MG63 (cell line): ENCODE measurements at regions not wholly inside any gene's neighbourhood (a gene's known extent, or its start where the extent isn't known, plus 50 kb on each side); places are given as distances from the start of the nearest gene placed in this dataset.
"Not testable (repeated sequence)": the region's sequence is repeated elsewhere in the genome, so short reads cannot be mapped to it uniquely, and the experiment has no call there.

Experiments used
- DNase-seq: peaks from one replicate; pipeline ENCODE4 v3.0.0-alpha.2; 2020
- H3K27me3 ChIP-seq: fragments of 250-450 bp; sonication (Bioruptor Pico); 2 replicates; pipeline ENCODE4 v1.5.1; 2020; ENCODE audit warnings: mild to moderate bottlenecking, moderate library complexity
- H3K36me3 ChIP-seq: fragments of 250-450 bp; sonication (Bioruptor Pico); 2 replicates; pipeline ENCODE4 v1.5.1; 2020; ENCODE audit warnings: mild to moderate bottlenecking, moderate library complexity
- H3K4me3 ChIP-seq: fragments of 250-450 bp; sonication (Bioruptor Pico); 2 replicates; pipeline ENCODE4 v1.5.1; 2020; ENCODE audit warnings: mild to moderate bottlenecking, moderate library complexity
- H3K9me3 ChIP-seq: fragments of 250-450 bp; sonication (Bioruptor Pico); 2 replicates; pipeline ENCODE4 v1.5.1; 2020; ENCODE audit warnings: mild to moderate bottlenecking, moderate library complexity

DNA sequence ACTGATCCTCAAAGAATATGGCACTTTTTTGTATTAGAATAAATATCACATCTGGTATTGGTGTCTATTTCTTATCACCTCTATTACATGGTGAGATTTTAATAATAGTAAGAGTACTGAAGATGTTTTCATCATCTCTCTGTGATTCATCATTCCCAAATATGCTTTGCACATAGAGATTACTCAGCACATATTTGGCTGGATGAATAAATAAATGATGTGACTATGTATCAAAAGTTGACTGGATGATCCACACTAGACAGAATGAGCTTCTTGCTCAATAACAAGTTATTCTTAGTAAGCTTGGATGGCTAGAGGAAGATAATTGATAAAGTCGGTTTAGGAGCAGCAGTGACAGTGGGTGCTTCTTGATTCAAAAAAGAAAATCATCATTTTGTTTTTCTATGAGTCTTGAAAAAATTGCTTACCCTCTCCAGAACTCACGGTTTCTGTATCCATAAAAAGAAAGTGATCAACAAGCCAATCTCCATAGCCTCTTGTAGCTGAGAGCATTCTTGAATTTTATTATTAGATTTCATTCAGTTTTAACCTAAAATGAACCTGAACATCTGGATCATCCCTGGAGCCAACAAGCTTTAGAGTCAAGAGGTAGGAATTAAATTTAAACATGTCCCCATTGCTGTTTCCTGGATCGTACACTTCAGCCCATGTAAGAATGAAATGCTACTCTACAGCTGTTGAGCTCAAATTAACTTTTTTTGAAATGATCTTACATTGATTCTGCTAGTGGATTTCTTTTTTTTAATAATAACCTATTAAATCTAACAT, 104.8 kb upstream of the OSTN start:
- no peaks in the 10 kb centered on the region for H3K27me3 ChIP-seq
- H3K4me3 ChIP-seq: no peak overlapping the region
- no peaks in the 10 kb centered on the region for H3K9me3 ChIP-seq
- DNase-seq: no peak
- no peaks in the 10 kb centered on the region for H3K36me3 ChIP-seq

DNA sequence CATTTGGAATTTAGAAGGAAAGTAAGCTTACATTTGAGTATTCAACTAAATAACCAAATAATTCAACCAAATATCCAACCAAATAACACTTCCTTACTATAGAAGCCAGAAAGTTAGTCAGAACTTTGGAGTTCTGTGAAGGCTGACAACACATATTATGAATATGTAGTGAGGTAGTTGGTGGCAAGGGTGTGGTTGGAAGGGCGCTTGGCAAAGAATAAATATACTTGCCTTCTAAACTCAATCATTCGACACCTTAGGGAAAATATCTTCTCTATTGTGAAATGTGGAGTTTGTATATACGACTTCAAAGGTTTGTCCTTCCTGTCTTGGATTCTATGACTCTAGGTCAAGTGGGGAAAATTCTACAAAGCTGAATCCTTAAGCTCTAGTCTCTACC, 111.7 kb upstream of the OSTN start:
- Histone ChIP-seq H3K9me3 (no peaks in the 10 kb centered on the region; the same call in 1 of the 2 replicates), H3K27me3 (no peaks in the 10 kb centered on the region), H3K4me3 (no peak overlapping the region), H3K36me3 (no peaks in the 10 kb centered on the region)
- peak; percentile 55 for DNase-seq

DNA sequence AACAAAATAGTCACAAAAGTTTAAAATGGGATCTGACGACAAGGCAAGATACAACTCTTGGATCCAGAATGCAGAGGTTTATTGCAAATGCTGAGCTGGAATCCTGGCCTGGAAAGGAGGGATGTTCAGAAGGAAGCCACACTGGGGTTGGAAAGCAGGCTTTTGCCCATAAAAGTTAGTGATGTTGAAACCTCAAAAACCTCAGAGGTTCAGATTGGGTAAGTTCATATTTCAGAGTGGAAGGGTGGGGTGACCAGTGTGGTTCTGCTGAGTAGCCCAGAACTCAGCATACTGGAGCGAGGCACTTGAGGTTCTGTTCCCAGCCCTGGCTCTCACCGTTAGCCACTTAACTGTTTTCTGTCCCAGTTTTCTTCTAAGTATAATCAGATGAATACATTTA, 114.0 kb upstream of the OSTN start:
- no peaks in the 10 kb centered on the region; the same call in none of the 2 replicates for H3K9me3 ChIP-seq
- H3K36me3 ChIP-seq: no peaks in the 10 kb centered on the region
- no peak overlapping the region for H3K4me3 ChIP-seq
- no peaks in the 10 kb centered on the region for H3K27me3 ChIP-seq
- DNase-seq: no peak

DNA sequence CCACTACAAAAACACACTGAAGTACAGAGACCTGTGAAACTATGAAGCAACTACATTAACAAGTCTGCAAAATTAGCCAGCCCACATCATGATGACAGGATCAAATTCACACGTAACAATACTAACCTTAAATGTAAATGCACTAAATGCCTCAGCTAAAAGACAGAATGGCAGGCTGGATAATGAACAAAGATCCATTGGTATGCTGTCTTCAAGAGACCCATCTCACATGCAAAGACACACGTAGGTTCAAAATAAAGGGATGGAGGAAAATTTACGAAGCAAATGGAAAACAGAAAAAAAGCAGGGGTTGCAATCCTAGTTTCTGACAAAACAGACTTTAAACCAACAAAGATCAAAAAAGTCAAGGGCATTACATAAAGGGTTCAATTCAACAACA, 120.1 kb upstream of the OSTN start:
- DNase-seq, H3K36me3 ChIP-seq, H3K27me3 ChIP-seq, H3K4me3 ChIP-seq, H3K9me3 ChIP-seq: not testable (repeated sequence)

DNA sequence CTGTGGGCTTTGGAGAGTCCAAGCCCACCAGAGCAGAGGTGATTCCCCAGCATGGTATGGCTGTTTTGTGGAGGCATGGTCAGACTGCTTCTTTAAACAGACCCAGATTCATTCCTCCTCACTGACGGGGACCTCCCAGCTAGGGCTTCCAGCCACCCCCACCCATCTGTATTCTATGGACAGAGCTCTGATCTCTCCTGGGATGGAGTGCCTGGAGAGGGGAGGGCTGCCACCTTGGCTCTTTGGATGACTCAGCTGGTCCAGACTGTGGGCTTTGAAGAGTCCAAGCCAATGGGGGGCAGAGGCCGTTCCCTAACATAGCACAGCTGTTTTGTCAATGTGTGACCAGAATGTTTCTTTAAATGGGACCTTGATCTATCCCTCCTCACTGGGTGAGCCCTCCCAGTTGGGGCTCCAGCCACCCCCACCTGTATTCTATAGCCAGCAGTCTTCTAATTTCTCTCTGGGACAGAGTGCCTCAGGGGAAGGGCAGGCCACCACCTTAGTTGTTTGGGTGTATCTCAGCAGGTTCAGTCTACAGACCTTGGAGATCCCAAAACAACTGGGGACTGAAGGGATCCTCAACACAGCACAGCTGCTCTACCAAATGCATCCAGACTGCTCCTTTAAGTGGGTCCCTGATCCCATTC, 122.0 kb upstream of the OSTN start:
- no peak for DNase-seq

DNA sequence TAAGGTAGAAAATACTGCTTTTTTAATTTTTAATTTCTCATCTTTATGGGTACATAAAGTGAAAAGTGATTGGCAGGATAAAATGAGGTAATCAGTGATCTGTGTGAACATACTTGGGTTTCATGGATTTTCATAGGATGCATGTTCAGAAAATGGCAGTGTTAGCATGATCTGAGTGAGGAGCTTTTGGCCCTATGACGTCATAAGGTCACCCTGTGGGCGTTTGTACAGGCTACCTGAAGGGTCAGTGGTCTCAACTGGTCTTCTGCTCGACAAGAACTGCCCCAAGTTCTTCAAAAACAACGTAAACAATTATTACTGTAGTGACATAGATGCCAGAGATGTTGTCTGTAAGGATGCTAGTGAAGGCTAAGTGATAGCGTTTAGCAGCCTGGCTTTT, 124.5 kb upstream of the OSTN start:
- Histone ChIP-seq H3K36me3 (no peaks in the 10 kb centered on the region), H3K9me3 (peaks cover 3% of the 10 kb centered on the region)
- DNase-seq: no peak

More for the DNA sequence above, 122.0 kb upstream of the OSTN start:
- Histone ChIP-seq H3K9me3 (peaks cover 3% of the 10 kb centered on the region), H3K36me3 (no peaks in the 10 kb centered on the region), H3K4me3 (no peak overlapping the region), H3K27me3 (no peaks in the 10 kb centered on the region)

DNA sequence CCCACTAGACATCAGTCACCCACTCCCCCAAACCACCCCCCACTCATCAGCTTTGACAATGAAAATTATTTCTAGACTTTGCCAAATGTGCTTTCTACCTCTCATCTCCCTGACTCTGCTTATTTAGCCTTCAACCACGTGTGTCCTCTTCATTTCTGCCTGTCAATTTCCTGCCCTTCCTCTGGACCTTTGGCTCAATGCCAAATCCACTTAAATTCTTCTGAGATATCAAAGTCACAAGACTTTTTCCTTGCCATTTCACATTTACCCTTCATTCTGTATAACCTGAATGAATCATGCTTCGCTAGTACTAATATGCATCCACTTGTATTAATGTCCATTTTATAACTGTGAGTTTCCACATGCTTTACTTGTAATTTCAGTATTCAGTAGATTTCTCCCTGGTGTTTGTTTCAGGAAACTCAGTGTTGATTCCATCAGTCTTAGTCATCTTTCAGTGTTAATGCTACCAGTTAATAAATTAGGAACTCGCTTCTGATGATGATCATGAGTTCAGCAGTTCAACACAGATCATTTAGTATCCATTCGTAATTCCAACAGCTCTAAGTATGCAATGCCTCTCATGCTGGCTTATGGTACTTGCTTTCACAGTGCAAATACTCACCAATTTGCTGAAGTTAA, 128.2 kb upstream of the OSTN start:
- Histone ChIP-seq H3K4me3 (no peak overlapping the region), H3K36me3 (no peaks in the 10 kb centered on the region), H3K9me3 (no peaks in the 10 kb centered on the region), H3K27me3 (no peaks in the 10 kb centered on the region)
- DNase-seq: no peak

More for the DNA sequence above, 124.5 kb upstream of the OSTN start:
- no peak overlapping the region for H3K4me3 ChIP-seq
- no peaks in the 10 kb centered on the region for H3K27me3 ChIP-seq

DNA sequence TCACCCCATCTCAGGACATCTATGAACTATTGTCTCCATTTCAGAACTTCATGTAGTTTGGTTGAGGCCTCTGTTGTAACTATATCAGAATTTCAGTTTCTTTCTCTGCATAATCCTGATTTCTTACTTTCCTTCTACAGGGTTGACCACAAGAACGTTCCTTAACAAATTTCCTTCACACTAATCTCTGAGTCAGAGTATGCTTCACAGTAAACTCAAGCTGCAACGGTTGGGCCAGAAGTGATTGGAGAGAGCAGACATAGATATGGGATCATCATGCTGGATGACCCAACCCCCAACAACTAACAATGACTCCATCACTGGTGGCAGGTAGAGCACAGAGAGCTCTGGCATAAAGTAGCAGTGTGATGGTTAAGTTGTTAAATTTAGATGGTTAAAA, 128.8 kb upstream of the OSTN start:
- Histone ChIP-seq H3K36me3 (no peaks in the 10 kb centered on the region), H3K4me3 (no peak overlapping the region), H3K9me3 (no peaks in the 10 kb centered on the region), H3K27me3 (no peaks in the 10 kb centered on the region)
- peak; percentile 79 for DNase-seq

DNA sequence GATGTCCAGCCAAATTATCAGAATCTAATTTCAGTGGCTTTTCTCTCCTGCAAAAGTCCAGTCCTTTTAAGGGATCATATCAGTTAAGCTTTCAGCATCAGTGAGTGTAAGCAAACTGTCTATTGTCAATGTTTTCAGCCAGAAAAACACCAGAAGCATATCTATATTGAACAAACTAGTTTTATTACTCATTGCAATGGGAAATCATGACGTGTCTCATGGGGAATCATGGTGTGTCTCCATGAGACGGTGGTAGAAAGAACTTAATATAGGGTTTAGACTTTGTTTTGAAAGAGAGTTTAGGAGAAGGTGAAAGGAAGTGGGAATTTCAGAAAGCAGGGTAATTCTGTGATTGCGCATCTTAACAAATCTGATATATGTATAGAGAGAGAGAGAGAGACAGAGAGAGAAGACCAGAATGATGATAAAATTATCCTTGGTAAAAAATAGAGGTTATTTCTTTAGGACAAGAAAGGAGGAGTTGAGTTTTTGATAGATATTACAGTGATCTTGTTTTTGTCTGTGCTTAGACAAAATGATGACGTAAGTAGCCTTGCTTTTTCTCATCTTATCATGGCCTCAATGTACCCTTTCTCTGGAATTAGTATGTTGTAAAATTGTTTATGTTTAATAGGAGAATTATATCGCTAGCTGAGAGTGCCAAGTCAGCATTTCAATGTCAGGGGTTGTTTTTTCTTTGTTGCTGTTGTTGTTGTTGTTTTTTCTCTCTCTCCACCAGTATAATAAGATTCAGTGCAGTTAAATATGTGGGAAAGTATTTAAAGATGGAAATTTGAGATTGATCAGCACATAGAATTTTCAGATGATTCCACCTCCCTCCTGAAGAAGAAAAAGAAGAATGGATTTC, 129.9 kb upstream of the OSTN start:
- DNase-seq: no peak

DNA sequence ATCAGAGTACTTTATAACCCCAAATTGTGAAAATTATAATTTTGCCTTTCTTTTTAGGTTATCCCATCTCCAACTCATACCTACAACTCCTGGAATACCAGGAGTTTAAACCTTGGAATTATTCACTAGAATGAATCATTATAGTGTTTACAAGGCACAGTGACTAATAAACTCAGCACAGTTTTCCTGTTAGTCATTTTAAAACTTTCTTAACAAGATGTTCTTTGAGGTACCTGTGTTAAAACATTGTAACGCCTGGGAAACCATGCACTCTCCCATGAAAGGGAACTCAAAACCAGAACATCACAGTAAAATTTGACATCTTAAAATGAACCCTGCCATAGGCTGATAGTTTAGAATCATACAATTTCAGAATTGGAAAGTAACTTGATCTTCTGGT, 132.4 kb upstream of the OSTN start:
- Histone ChIP-seq H3K4me3 (no peak overlapping the region), H3K27me3 (no peaks in the 10 kb centered on the region), H3K9me3 (no peaks in the 10 kb centered on the region; the same call in 1 of the 2 replicates), H3K36me3 (no peaks in the 10 kb centered on the region)
- DNase-seq: no peak

More for the DNA sequence above, 129.9 kb upstream of the OSTN start:
- Histone ChIP-seq H3K36me3 (no peaks in the 10 kb centered on the region), H3K27me3 (no peaks in the 10 kb centered on the region), H3K4me3 (no peak overlapping the region), H3K9me3 (no peaks in the 10 kb centered on the region)

DNA sequence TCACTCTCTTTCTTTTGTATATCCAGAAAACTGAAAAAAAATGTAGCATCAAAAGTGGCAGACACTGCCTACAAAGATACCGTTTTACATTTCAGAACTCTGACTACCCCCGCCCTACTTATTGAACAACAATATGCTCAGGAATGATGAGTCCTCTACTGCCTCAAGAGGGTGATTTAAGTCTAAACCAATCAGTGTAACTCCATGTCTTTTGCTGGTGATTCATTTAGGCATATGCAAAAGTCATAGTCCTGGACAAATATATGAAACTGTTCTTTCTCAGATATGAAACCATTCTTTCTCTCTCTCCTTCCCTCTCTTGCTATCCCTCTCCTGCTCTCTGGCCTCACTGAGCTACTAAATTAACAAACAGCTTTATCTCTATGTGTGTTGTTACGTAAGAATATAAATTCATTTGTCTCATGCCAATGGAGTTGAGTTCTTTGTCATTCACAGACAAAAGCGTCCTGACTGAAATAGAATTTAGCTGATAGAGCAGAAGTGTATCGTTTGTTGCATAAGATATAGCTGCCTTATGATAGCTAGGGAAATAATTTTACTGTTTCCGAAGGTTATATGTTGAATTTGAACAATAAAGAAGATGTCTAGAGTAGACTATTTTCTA, 133.7 kb upstream of the OSTN start:
- no peak overlapping the region for H3K4me3 ChIP-seq
- H3K27me3 ChIP-seq: no peaks in the 10 kb centered on the region
- DNase-seq: no peak
- no peaks in the 10 kb centered on the region; the same call in 1 of the 2 replicates for H3K9me3 ChIP-seq
- H3K36me3 ChIP-seq: no peaks in the 10 kb centered on the region

DNA sequence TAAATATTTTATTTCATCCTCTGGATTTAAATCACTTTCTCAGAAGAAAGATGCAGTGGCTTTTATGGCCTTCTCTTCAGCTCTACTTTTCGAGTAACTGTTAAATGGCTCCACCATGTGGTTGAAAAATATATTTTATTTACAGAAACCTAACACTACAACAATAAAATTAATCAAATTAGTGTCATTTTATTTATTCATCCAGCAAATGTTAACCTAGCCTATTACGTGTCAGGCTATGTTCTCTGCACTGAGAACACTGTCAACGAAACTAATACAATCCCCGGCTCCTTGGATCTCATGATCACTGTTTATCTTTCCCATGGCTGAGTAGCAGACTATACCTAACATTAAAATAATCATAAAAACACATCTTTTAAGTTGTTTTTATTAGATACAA, 148.0 kb upstream of the OSTN start:
- DNase-seq: no peak
- H3K4me3 ChIP-seq: no peak overlapping the region

DNA sequence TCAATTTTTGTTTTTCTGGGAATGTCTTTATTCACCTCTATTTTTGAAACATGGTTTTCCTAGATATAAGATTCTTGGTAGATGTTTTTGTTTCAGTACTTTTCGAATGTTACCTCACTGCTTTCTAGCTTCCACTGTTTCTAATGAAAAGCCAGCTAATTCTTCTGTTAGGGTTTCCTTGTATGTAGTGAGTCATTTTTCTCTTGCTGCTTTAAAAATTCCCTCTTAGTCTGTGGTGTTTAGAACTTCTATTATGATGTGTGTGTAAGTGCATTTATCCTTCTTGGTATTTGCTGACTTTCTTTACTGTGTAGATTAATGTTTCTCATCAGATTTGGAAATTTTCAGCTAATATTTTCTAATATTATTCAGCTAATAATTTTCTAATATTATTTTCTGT, 151.1 kb upstream of the OSTN start:
- H3K36me3 ChIP-seq: no peaks in the 10 kb centered on the region
- no peaks in the 10 kb centered on the region for H3K27me3 ChIP-seq
- no peak for DNase-seq
- no peaks in the 10 kb centered on the region for H3K9me3 ChIP-seq
- H3K4me3 ChIP-seq: no peak overlapping the region

More for the DNA sequence above, 148.0 kb upstream of the OSTN start:
- H3K9me3 ChIP-seq: no peaks in the 10 kb centered on the region
- no peaks in the 10 kb centered on the region for H3K27me3 ChIP-seq
- H3K36me3 ChIP-seq: no peaks in the 10 kb centered on the region

DNA sequence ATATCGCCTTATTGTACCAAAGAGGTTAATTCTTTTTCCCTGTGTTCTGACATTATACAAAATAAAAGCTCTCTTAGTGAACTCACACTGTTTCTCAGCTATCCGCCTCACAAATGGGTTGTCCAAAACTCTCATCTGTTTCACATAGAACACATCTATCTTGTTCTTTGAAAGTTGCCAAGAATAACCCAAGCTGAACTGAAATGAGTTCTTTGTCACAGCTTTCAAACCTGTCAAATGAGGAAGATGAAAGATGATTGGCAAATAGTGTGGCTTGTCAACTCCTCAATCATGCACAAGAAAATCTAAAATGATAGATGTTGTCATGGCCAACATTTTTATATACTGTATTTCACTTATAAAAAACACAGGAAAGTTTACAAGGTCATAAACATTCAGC, 168.1 kb upstream of the OSTN start:
- no peak overlapping the region for H3K4me3 ChIP-seq
- H3K36me3 ChIP-seq: no peaks in the 10 kb centered on the region
- DNase-seq: no peak
- H3K27me3 ChIP-seq: no peaks in the 10 kb centered on the region
- no peaks in the 10 kb centered on the region for H3K9me3 ChIP-seq

DNA sequence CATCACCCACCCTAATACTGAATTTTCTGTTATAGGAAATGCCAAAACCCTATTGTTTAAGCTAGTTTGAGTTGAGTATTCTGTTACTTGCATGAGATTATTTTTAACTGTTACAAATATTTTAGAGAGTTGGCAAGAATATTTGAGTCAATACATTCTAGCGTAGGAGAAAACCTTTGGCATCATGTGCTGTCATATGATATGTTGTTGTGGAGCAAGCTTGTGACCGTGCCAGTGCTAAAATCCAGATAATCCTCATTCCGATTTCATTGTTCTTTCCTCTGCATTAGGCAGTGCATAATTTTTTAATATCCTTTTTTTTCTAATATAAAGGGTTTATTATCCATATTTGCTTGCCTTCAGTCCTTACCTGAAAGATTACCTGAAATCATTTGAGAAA, 168.0 kb upstream of the GMNC start:
- Histone ChIP-seq H3K9me3 (no peaks in the 10 kb centered on the region), H3K4me3 (no peak overlapping the region), H3K27me3 (no peaks in the 10 kb centered on the region), H3K36me3 (no peaks in the 10 kb centered on the region)
- DNase-seq: no peak

DNA sequence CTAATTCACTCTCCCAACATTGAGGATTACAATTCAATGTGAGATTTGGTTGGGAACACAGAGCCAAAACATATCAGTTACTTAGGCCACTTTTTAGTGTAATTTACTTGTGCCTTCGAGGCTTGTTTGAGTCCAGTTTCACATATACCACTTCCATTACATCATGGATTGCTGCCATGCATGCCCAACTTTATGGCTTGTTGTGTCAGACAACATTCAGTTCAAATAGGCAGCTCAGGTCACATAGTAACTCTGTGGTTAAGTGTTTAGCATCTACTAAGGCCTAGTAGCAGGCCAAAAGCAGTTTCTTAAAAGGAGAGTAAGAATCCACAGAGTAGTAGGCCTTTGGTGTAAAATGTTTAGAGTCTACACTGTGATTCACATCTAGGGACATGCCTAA, 164.3 kb upstream of the GMNC start:
- no peak for DNase-seq
- H3K9me3 ChIP-seq: no peaks in the 10 kb centered on the region
- no peaks in the 10 kb centered on the region for H3K36me3 ChIP-seq
- H3K27me3 ChIP-seq: no peaks in the 10 kb centered on the region
- no peak overlapping the region for H3K4me3 ChIP-seq
